GM18508 (cell line): ENCODE measurements at regions not wholly inside any gene's neighbourhood (a gene's known extent, or its start where the extent isn't known, plus 50 kb on each side); places are given as distances from the start of the nearest gene placed in this dataset.

Source experiments
- ATAC-seq: cut with Tn5 transposase; IDR thresholded peaks from one replicate; pipeline ENCODE4 v1.9.1; 2021; ENCODE audit warnings: moderate number of reproducible peaks; ENCODE audit not compliant: insufficient read depth, unreplicated experiment

DNA sequence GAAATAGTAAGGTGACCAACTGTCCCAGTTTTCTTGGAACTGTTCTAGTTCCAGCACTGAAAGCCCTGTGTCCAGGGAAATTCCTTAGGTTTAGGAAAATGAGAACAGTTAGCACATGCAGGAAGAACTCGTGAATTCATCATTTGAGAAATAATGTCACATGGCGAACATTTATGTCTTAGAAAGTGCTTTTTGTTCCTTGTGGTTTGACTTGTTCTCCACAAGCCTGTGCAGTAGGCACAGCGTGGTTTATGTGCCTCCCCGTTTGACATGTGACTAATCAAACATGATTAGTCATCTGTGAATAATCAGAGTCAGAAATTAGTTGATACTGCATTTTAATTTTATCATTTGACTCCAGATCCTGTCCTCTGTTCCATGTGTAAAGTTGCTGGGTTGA lies 556.0 kb upstream of the CPEB2 start:
- no peak for ATAC-seq

GRCh38 chr4:14446904-14447303 lies 555.4 kb upstream of the CPEB2 start:
- ATAC-seq = no peak

GRCh38 chr4:14449308-14449707 lies 553.0 kb upstream of the CPEB2 start:
- ATAC-seq = no peak

DNA sequence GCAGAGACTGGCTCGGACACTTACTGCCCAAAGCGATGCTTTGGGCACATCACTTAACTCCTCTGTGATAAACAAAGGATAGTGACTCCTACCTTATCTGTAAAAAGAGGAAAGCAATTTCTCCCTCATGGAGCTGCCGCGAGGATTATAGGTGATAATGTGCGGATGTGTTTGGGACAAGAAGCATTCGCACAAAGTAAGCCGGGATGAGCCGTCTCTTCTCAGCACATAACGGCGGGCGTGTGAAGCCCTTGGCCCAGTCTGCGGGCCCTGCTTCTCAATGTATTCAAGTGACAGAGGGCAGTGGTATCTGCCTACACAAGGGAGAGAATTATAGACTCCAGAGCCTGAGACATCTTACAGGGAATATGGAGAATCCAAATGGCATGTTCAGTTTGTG lies 550.3 kb upstream of the CPEB2 start:
- no peak for ATAC-seq

- ATAC-seq = no peak
These were observed 549.5 kb upstream of the CPEB2 start for GRCh38 chr4:14452764-14453163.

DNA sequence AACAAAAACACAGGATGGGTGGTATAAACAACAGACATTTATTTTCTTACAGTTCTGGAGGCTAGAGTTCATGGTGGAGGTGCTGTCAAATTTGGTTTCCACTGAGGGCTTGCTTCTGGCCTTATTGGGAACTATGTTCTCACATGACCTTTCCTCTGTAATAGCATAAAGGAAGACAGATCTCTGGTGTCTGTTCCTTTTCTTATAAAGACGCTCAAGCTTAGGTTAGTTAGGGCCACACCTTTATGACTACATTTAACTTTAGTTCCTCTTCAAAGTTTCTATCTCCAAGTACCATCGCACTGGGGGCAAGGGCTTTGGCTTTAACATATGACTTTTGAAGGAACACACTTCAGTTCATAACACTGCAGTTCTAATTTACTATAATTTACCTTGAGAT lies 543.8 kb upstream of the CPEB2 start:
- ATAC-seq = no peak

GRCh38 chr4:14465057-14465456 lies 537.2 kb upstream of the CPEB2 start:
- no peak for ATAC-seq

DNA sequence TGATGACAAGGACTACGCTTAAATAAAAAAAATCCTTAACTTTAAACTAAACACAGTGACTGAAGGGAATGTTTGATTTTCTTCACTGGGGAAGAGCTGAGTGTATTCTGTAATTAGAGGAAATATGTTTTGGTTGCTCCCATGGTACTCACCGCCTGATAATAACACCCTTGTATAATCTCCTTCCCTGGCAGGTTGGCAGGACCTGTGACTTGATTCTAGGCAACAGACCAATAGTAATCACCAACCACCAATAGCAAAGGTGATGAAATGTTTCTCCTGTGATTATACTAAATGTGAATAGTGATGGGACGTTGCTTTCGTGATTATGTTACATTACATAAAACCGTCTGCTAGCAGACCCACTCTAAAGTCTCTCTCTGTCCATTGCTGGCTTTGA lies 536.8 kb upstream of the CPEB2 start:
- ATAC-seq = no peak

GRCh38 chr4:14478504-14478903 lies 523.8 kb upstream of the CPEB2 start:
- ATAC-seq = no peak

DNA sequence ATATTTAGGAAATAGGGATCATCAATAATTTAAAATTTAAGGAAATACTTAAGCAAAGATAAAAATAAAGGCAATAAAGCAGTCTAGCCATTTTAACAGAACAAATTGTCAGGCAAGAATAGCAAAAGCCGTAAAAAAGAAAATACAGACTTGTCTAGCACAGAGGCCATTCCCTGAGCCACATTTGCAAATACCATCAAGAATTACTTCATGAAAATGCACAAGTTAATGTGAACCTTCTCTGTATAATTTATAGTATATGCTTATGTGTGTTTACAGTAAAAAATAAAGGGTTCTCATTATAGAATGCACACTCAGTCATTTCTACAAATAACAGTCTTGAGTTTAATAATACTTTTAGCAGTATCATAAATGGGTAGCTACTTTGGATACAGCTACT lies 505.9 kb upstream of the CPEB2 start:
- ATAC-seq = no peak

DNA sequence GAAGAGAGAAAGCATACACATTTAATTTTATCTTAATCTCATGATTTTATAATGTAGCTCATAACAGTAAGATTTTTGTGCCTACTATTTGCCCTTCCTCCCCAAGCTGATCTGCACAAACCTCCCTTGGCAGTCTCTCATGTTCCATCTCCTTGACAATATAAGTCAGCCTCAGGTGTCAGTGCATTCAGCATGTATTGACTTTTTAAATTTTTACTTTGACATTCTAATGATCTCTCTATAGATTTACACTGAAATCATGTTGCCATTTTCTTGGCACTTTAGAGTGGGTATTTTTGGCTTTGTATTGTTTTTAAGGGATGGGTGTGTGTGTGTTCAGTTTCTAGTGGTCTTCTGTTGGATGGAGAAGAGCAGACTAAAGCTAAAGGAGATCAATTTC lies 505.3 kb upstream of the CPEB2 start:
- no peak for ATAC-seq

DNA sequence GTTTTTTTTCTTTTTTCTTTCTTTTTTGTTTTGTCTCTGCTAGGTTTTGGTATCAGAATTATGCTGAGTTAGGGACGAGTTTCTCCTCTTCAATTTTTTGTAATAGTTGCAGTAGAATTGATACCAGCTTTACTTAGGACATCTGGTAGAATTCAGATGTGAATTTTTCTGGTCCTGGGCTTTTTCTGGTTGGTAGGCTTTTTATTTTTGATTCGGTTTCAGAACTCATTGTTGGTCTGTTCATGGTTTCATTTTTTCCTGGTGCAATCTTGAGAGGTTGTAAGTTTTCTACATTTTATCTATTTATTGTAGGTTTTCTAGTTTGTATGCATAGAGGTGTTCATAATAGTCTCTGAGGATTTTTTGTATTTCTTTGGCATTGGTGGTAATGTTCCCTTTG lies 498.1 kb upstream of the CPEB2 start:
- no peak for ATAC-seq

GRCh38 chr4:14513471-14513870 lies 488.8 kb upstream of the CPEB2 start:
- ATAC-seq = no peak

DNA sequence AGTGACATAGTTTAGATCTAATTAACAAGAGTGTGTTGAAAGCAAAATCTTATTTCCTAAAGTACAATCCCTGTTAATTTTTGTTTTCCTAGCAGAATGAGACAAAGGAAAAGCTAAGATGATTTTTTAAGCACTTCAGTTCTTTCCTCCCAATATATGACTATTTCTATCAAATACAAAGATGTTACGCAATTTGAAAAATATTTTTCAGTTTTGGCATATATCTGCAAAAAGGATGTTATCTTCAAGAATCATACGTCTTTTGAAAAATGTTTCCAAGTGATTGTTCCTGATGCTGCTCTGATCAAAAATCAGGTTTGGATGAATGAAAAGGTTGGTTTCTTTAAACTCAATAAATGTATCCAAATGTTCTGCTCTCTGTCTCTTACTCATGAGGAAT lies 486.7 kb upstream of the CPEB2 start:
- no peak for ATAC-seq

DNA sequence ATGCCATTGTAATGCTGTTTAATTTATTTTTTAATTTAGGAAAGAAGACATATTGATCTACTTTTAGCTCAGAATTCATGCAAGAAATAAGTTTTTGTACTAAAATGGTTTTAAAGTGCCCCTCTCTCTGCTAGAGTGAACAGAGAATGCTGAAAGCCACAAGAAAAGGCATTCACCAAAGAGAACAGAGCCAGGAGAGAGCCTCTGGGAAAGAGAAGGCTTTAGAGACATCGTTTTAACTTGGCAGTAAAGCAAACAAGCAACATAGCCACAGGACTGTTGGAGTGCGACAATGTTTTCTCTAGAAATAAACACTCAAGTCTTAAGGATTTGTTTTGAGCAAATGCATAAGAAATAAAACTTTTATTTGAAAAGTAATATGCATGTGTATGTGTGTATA lies 484.1 kb upstream of the CPEB2 start:
- ATAC-seq = no peak

GRCh38 chr4:14520171-14520570 lies 482.1 kb upstream of the CPEB2 start:
- no peak for ATAC-seq

DNA sequence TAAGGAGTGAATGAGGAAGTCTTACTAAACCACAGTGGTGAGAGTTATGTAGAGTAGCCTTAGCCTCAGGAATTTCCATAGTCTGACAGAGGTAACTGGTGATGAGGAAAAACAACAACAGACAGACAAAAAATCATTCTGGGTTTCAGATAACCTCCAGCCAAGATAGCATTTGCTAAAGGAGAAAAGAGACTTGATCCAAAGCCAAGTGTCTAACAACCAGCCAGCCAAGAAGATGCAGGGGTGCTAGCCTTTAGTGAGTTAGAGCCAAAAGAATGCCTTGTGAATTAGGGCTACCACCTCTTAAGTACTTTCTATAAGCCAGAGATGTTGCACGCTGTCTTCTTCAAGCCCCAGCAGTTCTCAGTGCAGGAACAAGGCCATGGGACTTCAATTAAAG lies 478.0 kb upstream of the CPEB2 start:
- ATAC-seq = no peak

- no peak for ATAC-seq
These were observed 473.4 kb upstream of the CPEB2 start for GRCh38 chr4:14528918-14529317.

DNA sequence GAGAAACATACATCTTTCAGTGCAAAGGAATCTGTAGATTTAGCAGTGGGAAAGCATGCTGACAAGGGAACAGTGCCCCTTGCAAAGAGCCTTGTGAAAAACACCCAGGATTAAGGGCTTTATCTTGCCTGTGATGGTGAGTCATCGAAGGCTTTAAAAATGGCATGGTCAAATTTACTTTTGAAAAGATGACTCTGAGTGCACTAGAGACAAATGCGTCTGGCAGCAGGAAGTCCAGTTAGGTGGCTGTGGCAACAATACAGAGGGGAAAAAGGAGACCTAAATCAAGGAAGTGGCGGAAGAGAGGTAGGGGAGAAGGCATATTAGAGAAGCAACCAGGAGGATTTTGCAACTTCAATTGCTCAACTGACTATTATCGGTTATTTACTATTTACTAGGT lies 472.6 kb upstream of the CPEB2 start:
- ATAC-seq = no peak

- no peak for ATAC-seq
These were observed 469.8 kb upstream of the CPEB2 start for GRCh38 chr4:14532436-14532835.

DNA sequence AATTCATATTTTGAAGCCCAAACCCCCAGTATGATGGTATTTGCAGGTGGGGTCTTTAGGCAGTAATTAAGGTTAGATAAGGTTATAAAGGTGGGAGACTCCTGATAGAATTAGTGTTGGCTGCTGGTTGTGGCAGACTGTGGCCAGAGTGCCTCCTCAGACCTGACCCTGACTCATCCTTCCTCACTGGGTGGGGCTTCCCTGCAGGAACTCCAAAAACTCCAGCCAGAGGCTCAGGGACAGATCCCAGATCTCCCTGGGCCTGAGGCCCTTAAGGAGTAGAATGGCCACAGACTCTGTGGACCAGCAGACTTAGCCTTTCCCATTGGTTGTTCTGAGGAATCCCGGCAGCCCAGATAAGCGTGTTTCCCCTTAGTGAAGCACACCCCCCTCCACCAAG lies 463.0 kb upstream of the CPEB2 start:
- no peak for ATAC-seq

DNA sequence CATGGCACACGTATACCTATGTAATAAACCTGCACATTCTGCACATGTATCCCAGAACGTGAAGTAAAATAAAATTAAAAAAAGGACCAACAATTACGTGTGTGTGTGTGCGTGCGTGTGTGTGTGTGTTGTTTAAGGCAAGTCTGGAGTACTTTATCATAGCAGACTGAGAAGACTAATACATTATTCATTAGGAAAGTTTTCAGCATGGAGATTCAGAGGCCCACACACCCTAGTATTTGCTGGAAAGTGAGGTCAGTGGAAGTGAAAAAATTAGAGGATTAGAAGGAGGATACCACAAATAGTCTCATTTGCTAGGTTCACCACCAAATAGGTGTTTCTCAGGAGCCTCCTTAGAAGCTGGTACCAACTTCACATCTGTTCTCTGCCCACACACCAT lies 457.1 kb upstream of the CPEB2 start:
- no peak for ATAC-seq

DNA sequence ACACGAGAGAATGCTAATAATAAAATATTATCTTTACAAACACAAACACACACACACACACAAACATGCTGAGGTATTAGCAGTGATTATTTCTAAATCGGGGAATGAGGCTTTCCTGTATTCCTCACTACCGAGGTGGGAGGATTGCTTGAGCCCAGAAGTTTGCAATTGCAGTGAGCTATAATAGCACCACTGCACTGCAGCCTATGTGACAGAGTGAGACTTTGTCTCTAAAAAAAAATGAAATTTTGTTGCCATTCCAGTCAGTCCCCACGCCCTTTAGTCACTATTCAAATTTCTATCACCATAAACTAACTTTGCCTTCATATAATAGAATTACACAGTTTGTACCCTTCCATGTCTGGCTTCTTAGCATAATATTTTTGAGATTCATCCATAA lies 456.5 kb upstream of the CPEB2 start:
- ATAC-seq = no peak
